Breast epithelium (tissue), 4 donors: ENCODE measurements at regions not wholly inside any gene's neighbourhood (a gene's known extent, or its start where the extent isn't known, plus 50 kb on each side); places are given as distances from the start of the nearest gene placed in this dataset.

Experiments
- DNase-seq, 2 donors: peaks; one replicate each; pipeline ENCODE4 v3.0.0-alpha.2; 2019; ENCODE audit warnings: low spot score in 2 of 2
- H3K27ac ChIP-seq, 2 donors: fragments of 200-600 bp; sonication (generic) in 1 of 2; one replicate each; pipeline ENCODE4 v1.5.1; 2016 to 2019; ENCODE audit warnings: mild to moderate bottlenecking in 1 of 2
- H3K27me3 ChIP-seq, 2 donors: fragments of 200-600 bp; sonication (generic) in 1 of 2; one replicate each; pipeline versions ENCODE4 v1.5.1 to v1.6.0; 2017 to 2019; ENCODE audit warnings: control low read depth in 1 of 2, mild to moderate bottlenecking in 1 of 2
- H3K36me3 ChIP-seq: fragments of 200-600 bp; one replicate; pipeline ENCODE4 v1.5.1; 2019
- H3K4me1 ChIP-seq, 2 donors: fragments of 200-600 bp; sonication (generic); one replicate each; pipeline ENCODE4 v1.5.1; 2016 to 2019; ENCODE audit warnings: control low read depth in 1 of 2
- H3K4me3 ChIP-seq, 3 donors: fragments of 200-600 bp; sonication (generic); 1 replicate in 2 of 3; 2 replicates in 1 of 3; pipeline ENCODE4 v1.5.1; 2016 to 2019; ENCODE audit warnings: mild to moderate bottlenecking in 3 of 3, moderate library complexity in 2 of 3
- H3K9me3 ChIP-seq, 2 donors: fragments of 200-600 bp; sonication (generic) in 1 of 2; one replicate each; pipeline ENCODE4 v1.5.1; 2016 to 2019; ENCODE audit warnings: control low read depth in 1 of 2
- CTCF ChIP-seq, 3 donors: fragments of 450-650 bp; IDR thresholded peaks; one replicate each; pipeline ENCODE4 v1.5.1; 2016 to 2017; ENCODE audit warnings: antibody characterized with exemption in 3 of 3, mild to moderate bottlenecking in 3 of 3, moderate library complexity in 3 of 3
- POLR2A ChIP-seq: fragments of 450-650 bp; IDR thresholded peaks from one replicate; pipeline ENCODE4 v1.6.1; 2016; ENCODE audit warnings: antibody characterized with exemption, mild to moderate bottlenecking, moderate library complexity
- POLR2AphosphoS5 ChIP-seq, 3 donors: sonication (generic); formaldehyde crosslinking; IDR thresholded peaks; one replicate each; pipeline ENCODE4 v1.6.1; 2017; ENCODE audit warnings: antibody characterized with exemption in 3 of 3
- intact Hi-C: fragments of 100-400 bp; cut with DNase I; formaldehyde crosslinking; loops from one replicate; pipeline ENCODE4 v1.15.1; 2023; ENCODE audit warnings: low total_unique reads

- Histone ChIP-seq H3K36me3 (no peaks in the 10 kb centered on the region), H3K27ac (no peak overlapping the region), H3K4me3 (no peak overlapping the region), H3K27me3 (no peaks in the 10 kb centered on the region), H3K9me3 (no peaks in the 10 kb centered on the region), H3K4me1 (no peaks in the 10 kb centered on the region)
- TF ChIP-seq CTCF (IDR thresholded peaks at IDR 0.05) = no peak
- no peak for TF ChIP-seq POLR2A
- no peak for TF ChIP-seq POLR2AphosphoS5 (IDR thresholded peaks at IDR 0.05)
- no peak for DNase-seq
- intact Hi-C loops = no loop called here
Observed at GRCh38 chr11:71199226-71199820, 53.1 kb downstream of the SHANK2 start.

- H3K36me3 ChIP-seq = no peaks in the 10 kb centered on the region
- H3K4me3 ChIP-seq = no peak overlapping the region
- H3K9me3 ChIP-seq = no peaks in the 10 kb centered on the region
- intact Hi-C loops = no loop called here
- TF ChIP-seq POLR2A (no peak), POLR2AphosphoS5 (IDR thresholded peaks at IDR 0.05) (no peak), CTCF (IDR thresholded peaks at IDR 0.05) (no peak)
- peak in 1 of 2 donors; percentile 27 for DNase-seq
- no peaks in the 10 kb centered on the region for H3K27me3 ChIP-seq
- H3K27ac ChIP-seq = no peak overlapping the region
- H3K4me1 ChIP-seq = no peaks in the 10 kb centered on the region
Observed at GRCh38 chr11:71198823-71199165, 53.6 kb downstream of the SHANK2 start.

- no peaks in the 10 kb centered on the region for H3K27me3 ChIP-seq
- H3K4me3 ChIP-seq = no peak overlapping the region
- H3K9me3 ChIP-seq = no peaks in the 10 kb centered on the region
- peak in 1 of 2 donors; percentile 45 for DNase-seq
- intact Hi-C loops = no loop called here
- TF ChIP-seq CTCF (IDR thresholded peaks at IDR 0.05) (no peak), POLR2A (no peak), POLR2AphosphoS5 (IDR thresholded peaks at IDR 0.05) (no peak)
- no peaks in the 10 kb centered on the region for H3K36me3 ChIP-seq
- H3K27ac ChIP-seq = no peak overlapping the region
- H3K4me1 ChIP-seq = no peaks in the 10 kb centered on the region
Observed at GRCh38 chr11:71198141-71198822, 54.1 kb downstream of the SHANK2 start.

- no peak overlapping the region for H3K4me3 ChIP-seq
- H3K36me3 ChIP-seq = no peaks in the 10 kb centered on the region
- no peak for DNase-seq
- no peaks in the 10 kb centered on the region for H3K9me3 ChIP-seq
- intact Hi-C loops = no loop called here
- no peak overlapping the region for H3K27ac ChIP-seq
- no peak for TF ChIP-seq POLR2AphosphoS5 (IDR thresholded peaks at IDR 0.05)
- TF ChIP-seq CTCF (IDR thresholded peaks at IDR 0.05) = no peak
- TF ChIP-seq POLR2A = no peak
- no peaks in the 10 kb centered on the region for H3K27me3 ChIP-seq
- no peaks in the 10 kb centered on the region for H3K4me1 ChIP-seq
Observed at GRCh38 chr11:71197096-71197495, 55.3 kb downstream of the SHANK2 start.

- TF ChIP-seq POLR2A (no peak), CTCF (IDR thresholded peaks at IDR 0.05) (no peak), POLR2AphosphoS5 (IDR thresholded peaks at IDR 0.05) (no peak)
- Histone ChIP-seq H3K36me3 (no peaks in the 10 kb centered on the region), H3K27me3 (no peaks in the 10 kb centered on the region), H3K27ac (no peak overlapping the region), H3K4me3 (no peak overlapping the region), H3K4me1 (no peaks in the 10 kb centered on the region), H3K9me3 (no peaks in the 10 kb centered on the region)
- intact Hi-C loops = no loop called here
- no peak for DNase-seq
Observed at GRCh38 chr11:71194710-71195109, 57.7 kb downstream of the SHANK2 start.
